ENCODE measurements at regions not wholly inside any gene's neighbourhood (a gene's known extent, or its start where the extent isn't known, plus 50 kb on each side); places are given as distances from the start of the nearest gene placed in this dataset.
"Not testable (repeated sequence)": the region's sequence is repeated elsewhere in the genome, so short reads cannot be mapped to it uniquely, and the experiment has no call there.

GRCh38 chr3:102366116-102366515 is 68.7 kb upstream of the ZPLD1 start:
- not testable (repeated sequence) for H3K27me3 ChIP-seq (ENCODE audit: control insufficient read depth in 1 of 2, insufficient read depth in 1 of 2, low read length in 2 of 2); H4K91ac ChIP-seq (ENCODE audit: low read length); H2BK5ac ChIP-seq (ENCODE audit: low read depth, low read length, poor library complexity, severe bottlenecking); H2BK15ac ChIP-seq (ENCODE audit: low read depth, poor library complexity, severe bottlenecking); H3K14ac ChIP-seq (ENCODE audit: low read length in 2 of 2); H3K4me2 ChIP-seq (ENCODE audit: low read length, poor library complexity, severe bottlenecking); H3K27ac ChIP-seq (ENCODE audit: low read length, poor library complexity, severe bottlenecking); H2AFZ ChIP-seq (ENCODE audit: low read depth, low read length); H3K23ac ChIP-seq (ENCODE audit: low read length in 2 of 2); H3K79me1 ChIP-seq (replicated peaks; ENCODE audit: low read length, poor library complexity, severe bottlenecking); H4K8ac ChIP-seq (ENCODE audit: low read length); H2AK5ac ChIP-seq (ENCODE audit: low read length, severe bottlenecking); H3K9me3 ChIP-seq (ENCODE audit: control insufficient read depth, low read length); H3K4me1 ChIP-seq (ENCODE audit: control insufficient read depth, insufficient read depth, low read depth, low read length); H2BK12ac ChIP-seq (ENCODE audit: low read length in 2 of 2); DNase-seq; H3K18ac ChIP-seq (ENCODE audit: low read depth in 1 of 2, low read length in 2 of 2); H3K36me3 ChIP-seq (ENCODE audit: control insufficient read depth in 1 of 2, insufficient read depth in 2 of 2, low read depth in 1 of 2, low read length in 2 of 2); H3K4me3 ChIP-seq (ENCODE audit: insufficient read depth in 1 of 2, low read depth in 1 of 2, low read length in 2 of 2); H3K4ac ChIP-seq (ENCODE audit: low read depth in 1 of 2, low read length in 2 of 2); H2BK120ac ChIP-seq (ENCODE audit: low read depth, low read length); H3K9ac ChIP-seq (ENCODE audit: low read length)
- 71% methylated on average over 1 of the region's 1 CpG for WGBS

DNA sequence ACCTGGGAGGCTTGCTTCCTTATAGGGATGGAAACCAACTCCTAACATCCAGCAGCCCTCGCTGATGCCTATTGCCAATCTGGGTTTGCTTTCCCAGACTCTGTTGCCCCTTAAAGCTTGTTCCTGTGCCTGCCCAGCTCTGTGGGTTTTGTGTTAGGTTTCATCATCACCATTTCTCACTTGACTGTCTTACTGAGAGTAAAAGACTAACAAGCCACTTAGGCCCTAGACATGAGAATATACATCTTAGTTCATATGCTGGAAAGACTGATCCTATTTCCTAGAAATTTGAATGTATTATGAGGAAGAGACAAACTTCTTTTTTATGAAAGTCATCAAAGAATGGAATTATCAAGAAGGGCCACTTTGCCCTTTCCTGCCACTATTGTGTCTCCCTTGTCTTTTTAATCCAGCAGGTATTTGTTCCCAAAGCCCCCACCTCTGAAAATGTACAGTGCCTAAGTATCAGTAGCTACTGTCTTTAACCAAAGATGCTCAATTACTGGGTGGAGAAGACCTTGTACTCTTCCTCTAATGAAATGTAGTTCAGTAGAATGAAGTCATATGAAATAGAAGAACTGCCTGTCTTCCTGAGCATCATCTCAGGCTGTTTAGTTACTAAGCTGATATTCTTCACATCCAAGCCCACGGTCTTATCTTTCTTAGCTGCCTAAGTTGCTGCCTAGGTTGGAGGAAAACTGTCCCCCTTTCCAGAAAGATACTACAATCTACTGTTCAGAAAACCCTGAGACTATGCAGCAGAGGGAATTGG is 59.8 kb upstream of the ZPLD1 start:
- Histone ChIP-seq H4K8ac (ENCODE audit: low read length) (no peak overlapping the region), H3K4me2 (ENCODE audit: low read length, poor library complexity, severe bottlenecking) (no peak overlapping the region), H3K27ac (ENCODE audit: low read length, poor library complexity, severe bottlenecking) (no peak overlapping the region), H3K18ac (ENCODE audit: low read depth in 1 of 2, low read length in 2 of 2) (no peak overlapping the region), H2BK5ac (ENCODE audit: low read depth, low read length, poor library complexity, severe bottlenecking) (no peak overlapping the region), H3K36me3 (ENCODE audit: control insufficient read depth in 1 of 2, insufficient read depth in 2 of 2, low read depth in 1 of 2, low read length in 2 of 2) (no peaks in the 10 kb centered on the region), H3K27me3 (ENCODE audit: control insufficient read depth in 1 of 2, insufficient read depth in 1 of 2, low read length in 2 of 2) (no peaks in the 10 kb centered on the region), H3K14ac (ENCODE audit: low read length in 2 of 2) (no peak overlapping the region), H3K9ac (ENCODE audit: low read length) (no peak overlapping the region), H3K4me1 (ENCODE audit: control insufficient read depth, insufficient read depth, low read depth, low read length) (no peaks in the 10 kb centered on the region), H4K91ac (ENCODE audit: low read length) (no peak overlapping the region), H3K23ac (ENCODE audit: low read length in 2 of 2) (no peak overlapping the region), H2BK15ac (ENCODE audit: low read depth, poor library complexity, severe bottlenecking) (no peak overlapping the region), H3K4ac (ENCODE audit: low read depth in 1 of 2, low read length in 2 of 2) (no peak overlapping the region), H3K9me3 (ENCODE audit: control insufficient read depth, low read length) (no peaks in the 10 kb centered on the region), H2BK12ac (ENCODE audit: low read length in 2 of 2) (no peak overlapping the region), H3K79me1 (replicated peaks; ENCODE audit: low read length, poor library complexity, severe bottlenecking) (no peaks in the 10 kb centered on the region), H3K4me3 (ENCODE audit: insufficient read depth in 1 of 2, low read depth in 1 of 2, low read length in 2 of 2) (no peak overlapping the region), H2BK120ac (ENCODE audit: low read depth, low read length) (no peak overlapping the region), H2AK5ac (ENCODE audit: low read length, severe bottlenecking) (no peak overlapping the region), H2AFZ (ENCODE audit: low read depth, low read length) (no peak overlapping the region)
- no peak for DNase-seq
- WGBS, result 94% methylated on average over 2 of the region's 2 CpGs

DNA sequence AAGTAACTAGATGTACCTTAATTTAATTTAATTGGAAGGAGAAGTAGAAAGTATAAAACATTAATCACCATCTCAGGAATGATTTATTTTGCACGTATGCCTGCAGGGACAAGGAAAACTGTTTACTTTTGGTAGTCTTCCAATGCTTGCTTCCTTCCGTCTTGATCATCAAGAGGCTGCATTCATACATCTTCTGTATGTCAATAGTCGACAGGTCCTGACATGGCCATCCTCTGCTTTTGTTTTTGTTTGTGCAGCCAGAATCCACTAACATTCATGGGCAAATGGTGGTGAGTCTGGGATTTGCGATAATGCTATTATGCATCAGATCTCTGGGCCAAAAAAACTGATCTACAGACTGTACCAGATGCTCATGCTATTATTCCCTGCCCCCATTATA is 56.6 kb upstream of the ZPLD1 start:
- Histone ChIP-seq H3K9me3 (ENCODE audit: control insufficient read depth, low read length) (no peaks in the 10 kb centered on the region), H3K9ac (ENCODE audit: low read length) (no peak overlapping the region), H3K18ac (ENCODE audit: low read depth in 1 of 2, low read length in 2 of 2) (no peak overlapping the region), H3K23ac (ENCODE audit: low read length in 2 of 2) (no peak overlapping the region), H4K8ac (ENCODE audit: low read length) (no peak overlapping the region), H3K4me2 (ENCODE audit: low read length, poor library complexity, severe bottlenecking) (no peak overlapping the region), H2AK5ac (ENCODE audit: low read length, severe bottlenecking) (no peak overlapping the region), H3K4me3 (ENCODE audit: insufficient read depth in 1 of 2, low read depth in 1 of 2, low read length in 2 of 2) (no peak overlapping the region), H3K79me1 (replicated peaks; ENCODE audit: low read length, poor library complexity, severe bottlenecking) (no peaks in the 10 kb centered on the region), H4K91ac (ENCODE audit: low read length) (no peak overlapping the region), H2BK12ac (ENCODE audit: low read length in 2 of 2) (no peak overlapping the region), H2BK120ac (ENCODE audit: low read depth, low read length) (no peak overlapping the region), H2BK5ac (ENCODE audit: low read depth, low read length, poor library complexity, severe bottlenecking) (no peak overlapping the region), H2BK15ac (ENCODE audit: low read depth, poor library complexity, severe bottlenecking) (no peak overlapping the region), H2AFZ (ENCODE audit: low read depth, low read length) (no peak overlapping the region), H3K27ac (ENCODE audit: low read length, poor library complexity, severe bottlenecking) (no peak overlapping the region), H3K4ac (ENCODE audit: low read depth in 1 of 2, low read length in 2 of 2) (no peak overlapping the region), H3K4me1 (ENCODE audit: control insufficient read depth, insufficient read depth, low read depth, low read length) (no peaks in the 10 kb centered on the region), H3K14ac (ENCODE audit: low read length in 2 of 2) (no peak overlapping the region), H3K27me3 (ENCODE audit: control insufficient read depth in 1 of 2, insufficient read depth in 1 of 2, low read length in 2 of 2) (no peaks in the 10 kb centered on the region), H3K36me3 (ENCODE audit: control insufficient read depth in 1 of 2, insufficient read depth in 2 of 2, low read depth in 1 of 2, low read length in 2 of 2) (no peaks in the 10 kb centered on the region)
- 93% methylated on average over 4 of the region's 4 CpGs for WGBS
- DNase-seq, result no peak

- not testable (repeated sequence) for H3K27me3 ChIP-seq (ENCODE audit: control insufficient read depth in 1 of 2, insufficient read depth in 1 of 2, low read length in 2 of 2); H3K14ac ChIP-seq (ENCODE audit: low read length in 2 of 2); H2BK15ac ChIP-seq (ENCODE audit: low read depth, poor library complexity, severe bottlenecking); H3K18ac ChIP-seq (ENCODE audit: low read depth in 1 of 2, low read length in 2 of 2); H3K4me2 ChIP-seq (ENCODE audit: low read length, poor library complexity, severe bottlenecking); H2BK12ac ChIP-seq (ENCODE audit: low read length in 2 of 2); H3K79me1 ChIP-seq (replicated peaks; ENCODE audit: low read length, poor library complexity, severe bottlenecking); H3K9me3 ChIP-seq (ENCODE audit: control insufficient read depth, low read length); H3K4me3 ChIP-seq (ENCODE audit: insufficient read depth in 1 of 2, low read depth in 1 of 2, low read length in 2 of 2); H3K23ac ChIP-seq (ENCODE audit: low read length in 2 of 2); H4K91ac ChIP-seq (ENCODE audit: low read length); H4K8ac ChIP-seq (ENCODE audit: low read length); H3K4ac ChIP-seq (ENCODE audit: low read depth in 1 of 2, low read length in 2 of 2); H3K36me3 ChIP-seq (ENCODE audit: control insufficient read depth in 1 of 2, insufficient read depth in 2 of 2, low read depth in 1 of 2, low read length in 2 of 2); H2AK5ac ChIP-seq (ENCODE audit: low read length, severe bottlenecking); H3K9ac ChIP-seq (ENCODE audit: low read length); H2AFZ ChIP-seq (ENCODE audit: low read depth, low read length); H2BK5ac ChIP-seq (ENCODE audit: low read depth, low read length, poor library complexity, severe bottlenecking); H3K4me1 ChIP-seq (ENCODE audit: control insufficient read depth, insufficient read depth, low read depth, low read length); H3K27ac ChIP-seq (ENCODE audit: low read length, poor library complexity, severe bottlenecking); H2BK120ac ChIP-seq (ENCODE audit: low read depth, low read length); DNase-seq
- 98% methylated on average over 6 of the region's 6 CpGs for WGBS
Observed at GRCh38 chr3:102382201-102382600, 52.6 kb upstream of the ZPLD1 start.

Data from mesenchymal stem cell (in vitro differentiated cells and primary cell).